RCC 7860 (cell line): ENCODE measurements at regions not wholly inside any gene's neighbourhood (a gene's known extent, or its start where the extent isn't known, plus 50 kb on each side); places are given as distances from the start of the nearest gene placed in this dataset.
A peak's percentile ranks its signal among the peaks of the same experiment; 100 is the strongest.

Source experiments
- DNase-seq: peaks from one replicate; pipeline ENCODE4 v3.0.0-alpha.2; 2015; ENCODE audit warnings: low spot score
- FAIRE-seq: peaks from 2 replicates; lab custom pipeline; 2012; peaks lifted over from hg19 to GRCh38; lab: Jason Lieb, UNC

DNA sequence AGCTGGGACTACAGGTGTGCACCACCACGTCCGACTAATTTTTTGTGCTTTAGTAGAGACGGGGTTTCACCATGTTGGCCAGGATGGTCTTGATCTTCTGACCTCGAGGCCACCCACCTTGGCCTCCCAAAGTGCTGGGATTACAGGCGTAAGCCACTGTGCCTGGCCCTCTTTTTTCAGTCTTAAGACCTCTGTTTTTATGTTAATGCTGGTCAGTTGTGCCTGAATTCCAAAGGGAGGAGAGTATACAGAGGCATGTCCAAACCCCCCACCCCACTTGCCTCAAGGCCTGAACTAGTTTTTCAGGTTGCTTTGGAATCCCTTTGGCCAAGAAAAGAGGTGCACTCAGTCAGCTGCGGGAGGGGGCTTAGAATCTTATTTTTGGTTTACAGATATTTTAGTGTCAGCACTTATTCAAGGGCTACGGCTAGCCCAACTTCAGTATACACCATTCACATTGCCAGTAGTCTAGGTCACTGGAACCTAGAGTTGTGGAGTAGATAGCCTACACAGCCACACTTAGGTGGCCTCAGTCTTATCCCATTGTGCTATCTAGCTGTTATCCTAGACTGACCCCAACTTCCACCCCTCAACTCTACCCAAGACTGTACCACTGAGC is 128.0 kb upstream of the TPM1 start:
- FAIRE-seq = no peak
- DNase-seq = no peak

DNA sequence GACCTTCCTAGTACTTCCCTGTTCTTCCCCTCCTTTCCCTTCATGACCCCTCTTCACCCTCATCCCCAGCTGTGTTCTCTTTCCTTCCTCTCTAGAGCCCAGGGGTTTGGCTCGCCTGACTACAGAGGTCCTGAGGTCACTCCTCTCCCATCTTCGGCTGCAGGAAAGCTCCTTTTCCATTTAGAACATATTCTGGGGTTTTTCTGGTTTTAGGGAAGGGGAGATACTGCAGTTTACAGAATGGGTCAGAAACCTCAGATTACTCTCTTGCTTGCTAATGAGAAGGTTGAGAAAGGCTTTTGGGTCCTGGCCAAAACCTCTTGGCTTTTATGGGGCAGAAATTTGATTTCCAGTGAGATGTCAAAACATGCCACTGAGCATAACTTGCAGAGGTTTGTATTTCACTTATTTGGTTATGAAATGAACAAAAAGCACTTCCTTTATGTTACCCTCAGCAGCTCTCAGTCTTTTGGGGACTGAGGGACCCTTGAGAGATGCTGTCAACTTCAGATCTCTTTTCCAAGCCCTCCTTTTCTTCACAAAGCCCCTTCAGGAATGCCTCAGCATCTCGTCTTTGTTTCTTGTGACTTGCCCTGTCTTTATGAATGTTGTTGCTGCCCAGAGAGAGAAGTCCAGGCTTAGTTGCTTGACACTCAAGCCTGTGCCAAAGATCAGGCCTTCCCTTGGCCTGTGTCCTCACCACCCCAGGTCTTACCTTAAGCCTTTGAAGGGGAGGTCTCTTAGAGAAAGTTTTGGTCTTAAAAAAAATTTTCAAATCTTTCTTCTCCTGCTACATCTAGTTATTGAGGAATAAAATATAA is 121.7 kb upstream of the TPM1 start:
- FAIRE-seq (no peak), DNase-seq (no peak)

GRCh38 chr15:62922514-62922913 is 120.0 kb upstream of the TPM1 start:
- no peak for FAIRE-seq

GRCh38 chr15:62925875-62926274 is 116.7 kb upstream of the TPM1 start:
- FAIRE-seq (no peak), DNase-seq (no peak)

More at GRCh38 chr15:62922514-62922913, 120.0 kb upstream of the TPM1 start:
- no peak for DNase-seq

GRCh38 chr15:62927196-62927595 is 115.4 kb upstream of the TPM1 start:
- peak; percentile 73 for DNase-seq
- peak; percentile 86 for FAIRE-seq

- FAIRE-seq (no peak), DNase-seq (no peak)
Observed at GRCh38 chr15:62927836-62928235, 114.7 kb upstream of the TPM1 start.

DNA sequence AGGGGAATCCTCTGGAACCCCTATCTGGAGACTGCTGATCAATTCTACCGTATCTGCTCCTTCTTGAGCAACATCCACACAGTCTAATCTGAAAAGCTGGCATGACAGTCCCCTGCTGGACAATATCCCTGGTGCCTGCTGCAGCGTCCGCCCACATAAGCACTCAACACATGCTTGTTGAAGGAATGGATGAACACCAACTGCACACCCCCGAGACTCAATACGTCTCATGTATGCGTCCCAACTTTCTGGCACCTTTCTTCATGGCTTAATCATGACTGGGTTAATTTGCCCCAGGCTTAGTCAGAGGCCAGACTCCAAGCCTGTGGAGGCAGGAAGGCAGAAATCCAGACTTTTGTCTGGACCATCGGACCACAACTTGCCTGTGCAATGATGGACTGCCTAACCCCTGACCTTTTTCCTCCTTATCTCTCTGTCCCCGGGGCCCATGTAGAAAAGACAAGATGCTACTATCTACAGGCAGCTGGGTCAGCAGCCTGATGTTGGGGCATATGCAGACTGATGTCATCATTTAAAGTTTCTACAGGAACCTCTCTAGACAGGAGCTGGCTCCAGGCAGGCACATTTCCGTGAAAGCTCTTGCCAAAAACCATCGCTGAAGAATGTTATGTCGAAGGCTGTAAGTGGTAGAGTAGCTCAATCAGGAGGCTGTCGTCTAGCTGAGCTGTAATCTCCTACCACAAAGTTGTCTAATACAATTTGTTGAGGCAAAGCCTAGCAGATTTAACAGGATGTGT is 114.1 kb upstream of the TPM1 start:
- DNase-seq (peak; percentile 99), FAIRE-seq (peak; percentile 95)

DNA sequence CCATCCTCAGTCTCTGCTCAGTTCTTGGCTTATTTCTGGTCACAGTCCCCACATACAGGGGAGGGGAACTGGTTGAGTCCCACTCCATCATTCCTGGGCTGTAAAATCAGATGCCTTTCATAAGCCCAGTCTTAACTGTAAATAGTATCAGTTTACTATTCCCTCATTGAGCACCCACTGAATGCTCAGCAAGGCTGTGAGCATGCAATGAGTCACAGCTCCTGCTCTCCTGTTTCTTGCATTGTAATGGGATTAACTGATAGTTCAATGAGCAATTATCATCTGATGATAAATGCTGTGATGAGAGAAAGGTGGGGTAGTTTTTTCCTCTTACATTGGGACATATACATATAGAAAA is 113.6 kb upstream of the TPM1 start:
- DNase-seq (peak; percentile 83), FAIRE-seq (no peak)

DNA sequence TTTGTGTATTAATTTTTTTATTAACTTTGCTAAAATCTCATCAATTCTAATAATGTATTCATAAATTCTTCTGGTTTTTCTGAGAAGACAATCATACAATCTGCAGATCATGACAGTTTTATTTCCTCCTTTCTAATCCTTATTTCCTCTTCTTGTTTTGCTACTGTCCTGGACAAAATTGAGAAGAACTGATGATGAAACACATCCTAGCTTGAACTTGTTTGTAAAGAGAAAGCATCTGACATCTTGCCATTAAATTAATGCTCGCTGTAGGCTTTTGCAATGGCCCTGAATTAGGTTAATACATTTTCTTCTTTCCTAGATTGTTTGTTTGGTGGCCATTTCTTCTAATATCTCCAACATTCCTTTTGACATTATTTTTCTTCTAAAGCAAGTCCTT is 110.9 kb upstream of the TPM1 start:
- FAIRE-seq (no peak), DNase-seq (no peak)

DNA sequence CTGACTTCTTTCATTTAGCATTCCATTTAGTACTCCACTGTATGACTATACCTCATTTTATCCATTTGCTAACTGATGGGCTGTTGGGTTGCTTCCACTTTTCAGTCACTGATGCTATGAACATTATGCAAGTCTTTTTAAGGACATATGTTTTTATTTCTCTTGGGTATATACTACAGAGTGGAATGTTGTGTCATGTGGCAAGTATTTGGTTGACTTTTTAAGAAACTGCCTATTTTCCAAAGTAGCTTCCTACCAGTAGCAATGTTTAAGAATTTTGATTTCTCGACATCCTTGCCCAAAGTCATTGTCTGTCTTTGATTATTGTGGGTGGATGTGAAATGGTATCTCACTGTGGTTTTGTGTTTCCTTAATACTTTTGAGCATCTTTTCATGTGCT is 110.1 kb upstream of the TPM1 start:
- no peak for FAIRE-seq
- peak; percentile 9 for DNase-seq

GRCh38 chr15:62933386-62933785 is 109.2 kb upstream of the TPM1 start:
- DNase-seq = peak; percentile 75
- FAIRE-seq = peak; percentile 58

DNA sequence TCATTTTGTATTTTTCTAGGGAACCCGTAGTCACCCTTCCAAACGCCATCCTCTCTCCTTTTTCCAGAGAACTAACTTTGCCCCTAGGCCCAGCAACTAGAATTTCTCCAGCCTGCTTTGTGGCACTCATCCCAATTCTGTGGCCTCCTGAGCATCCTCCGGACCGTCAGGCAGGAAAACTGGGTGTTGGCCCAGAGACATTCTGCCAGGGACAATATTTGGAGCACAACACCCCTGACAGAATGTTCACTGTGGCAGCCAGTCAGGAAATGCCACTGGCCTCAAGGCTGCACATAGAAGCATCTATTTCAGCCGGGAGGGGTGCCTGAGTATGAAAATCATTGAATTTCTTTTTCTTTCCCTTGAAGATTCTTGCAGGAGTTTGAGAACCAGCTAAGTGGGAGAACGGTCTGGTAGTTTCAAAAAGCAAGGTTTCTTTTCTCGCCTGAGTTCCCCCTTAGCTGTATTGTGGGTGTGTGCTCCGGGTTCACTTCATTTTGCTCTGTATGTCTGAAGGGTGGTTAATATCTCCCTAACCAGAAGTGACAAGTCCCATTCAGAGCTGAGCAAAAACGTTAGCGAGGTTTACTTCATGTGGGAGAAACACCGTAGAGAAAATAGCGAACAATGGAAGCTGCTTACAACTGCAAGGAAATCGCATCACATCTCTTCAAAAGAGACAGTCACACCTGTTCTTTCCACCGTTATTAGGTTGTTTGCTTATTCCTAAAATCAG is 108.1 kb upstream of the TPM1 start:
- DNase-seq (no peak), FAIRE-seq (no peak)

DNA sequence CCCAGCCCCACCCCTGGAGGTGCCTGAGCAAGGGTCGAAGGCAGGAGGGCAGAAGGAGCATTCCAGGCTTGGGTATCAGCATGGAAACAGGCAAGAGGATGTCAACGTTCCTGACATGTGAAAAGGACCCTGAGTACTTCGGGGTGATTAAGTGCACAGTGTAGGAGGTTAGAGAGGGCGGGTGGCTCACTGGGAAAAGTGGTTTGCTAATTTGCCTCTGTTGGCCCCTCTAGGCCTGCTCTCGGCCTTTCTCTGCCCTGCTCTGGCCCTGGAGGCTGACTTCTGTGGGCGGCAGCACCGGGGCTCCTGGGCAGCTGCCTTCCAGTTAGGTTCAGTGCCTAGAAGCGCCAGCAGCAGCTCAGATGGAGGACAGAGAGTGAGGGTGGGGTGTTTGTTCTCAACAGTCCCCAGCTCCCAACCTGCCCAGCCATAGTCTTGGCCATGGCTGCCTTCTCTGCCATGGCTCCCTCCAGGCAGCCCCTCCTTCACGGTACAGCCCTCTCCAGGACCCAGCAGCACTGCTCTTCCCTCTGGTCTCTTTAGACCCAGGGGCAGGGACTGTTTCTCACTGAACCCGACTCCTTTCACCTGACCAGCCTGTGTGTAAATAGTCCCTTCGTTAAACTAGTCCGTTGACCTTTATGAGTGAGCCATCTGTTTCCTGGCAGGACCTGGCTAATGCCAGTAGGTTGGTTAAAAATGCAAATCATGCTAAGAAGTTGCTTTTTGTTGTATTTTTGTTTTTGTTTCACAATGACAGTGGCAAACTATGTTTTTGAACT is 107.1 kb upstream of the TPM1 start:
- no peak for FAIRE-seq
- no peak for DNase-seq

GRCh38 chr15:62938825-62939224 is 103.7 kb upstream of the TPM1 start:
- no peak for FAIRE-seq

GRCh38 chr15:62940093-62940754 is 102.3 kb upstream of the TPM1 start:
- no peak for FAIRE-seq
- DNase-seq = no peak

More at GRCh38 chr15:62938825-62939224, 103.7 kb upstream of the TPM1 start:
- no peak for DNase-seq

DNA sequence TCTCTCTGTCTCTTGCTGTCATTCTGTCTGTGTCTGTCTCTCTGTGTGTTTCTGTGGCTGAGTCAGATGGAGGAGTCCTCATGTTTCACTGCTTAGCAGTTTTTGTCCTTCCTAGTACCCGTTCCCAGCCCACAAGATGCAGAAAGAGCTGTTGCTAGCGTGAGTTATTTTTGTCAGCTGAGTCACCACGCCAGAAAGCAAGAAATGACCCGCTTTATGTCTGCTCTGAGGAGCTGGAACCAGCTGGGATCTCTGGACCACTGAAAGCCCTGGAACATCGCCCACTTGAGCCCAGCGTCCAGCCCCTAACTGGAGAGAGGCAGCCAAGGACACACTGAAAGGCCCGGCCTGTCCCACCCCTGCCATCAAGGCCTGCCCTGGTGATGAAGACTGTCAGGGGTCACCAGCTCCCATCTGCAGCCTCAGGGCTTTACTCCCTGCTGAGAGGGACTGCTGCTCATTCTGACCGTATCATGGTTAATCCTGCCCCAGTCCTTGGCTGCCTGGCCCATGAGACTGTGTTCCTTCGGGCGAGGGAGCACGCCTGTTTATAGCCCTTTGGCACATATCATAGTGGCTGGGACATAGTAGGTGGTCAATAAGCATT is 101.7 kb upstream of the TPM1 start:
- peak; percentile 97 for FAIRE-seq
- DNase-seq = peak; percentile 97

DNA sequence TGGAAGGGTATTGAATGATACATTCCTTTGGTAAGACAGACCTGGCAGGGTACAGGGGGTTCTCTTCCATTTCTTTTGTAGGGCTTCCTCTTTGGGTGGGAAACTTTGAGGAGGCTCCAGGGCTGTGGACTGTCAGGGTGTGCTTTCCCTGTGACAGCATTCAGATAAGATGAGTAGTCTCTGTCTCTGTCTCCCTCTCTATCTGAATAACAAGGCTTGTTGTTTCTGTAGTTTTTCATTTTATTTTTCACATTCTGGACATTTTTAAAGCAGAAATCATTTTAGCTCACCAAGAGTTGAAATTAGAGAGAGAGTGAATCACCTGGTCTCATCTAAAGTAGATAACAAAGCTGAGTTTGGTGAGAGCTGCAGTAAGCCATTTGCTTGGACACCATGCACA is 100.8 kb upstream of the TPM1 start:
- FAIRE-seq = no peak

DNA sequence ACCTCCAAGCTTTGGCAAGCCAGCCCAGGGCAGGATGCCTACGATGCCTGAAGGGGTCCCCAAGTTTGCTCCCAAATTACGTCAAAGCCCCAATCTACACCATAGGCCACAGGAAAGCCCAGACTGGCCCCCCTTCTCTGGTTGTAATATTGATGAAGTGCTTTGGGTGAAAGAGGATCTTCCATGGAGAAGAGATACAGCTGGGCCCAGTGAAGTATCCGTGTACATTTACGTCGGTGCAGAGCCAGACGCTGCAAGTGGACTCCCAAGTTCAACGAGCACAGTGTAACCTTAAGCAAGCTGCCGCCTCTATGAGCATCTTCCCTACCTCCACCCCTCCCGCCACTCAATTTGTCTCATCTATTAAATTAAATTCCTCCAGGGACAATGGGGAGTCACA is 100.1 kb upstream of the TPM1 start:
- no peak for DNase-seq
- FAIRE-seq = no peak

More for the DNA sequence above, 100.8 kb upstream of the TPM1 start:
- DNase-seq = peak; percentile 7

DNA sequence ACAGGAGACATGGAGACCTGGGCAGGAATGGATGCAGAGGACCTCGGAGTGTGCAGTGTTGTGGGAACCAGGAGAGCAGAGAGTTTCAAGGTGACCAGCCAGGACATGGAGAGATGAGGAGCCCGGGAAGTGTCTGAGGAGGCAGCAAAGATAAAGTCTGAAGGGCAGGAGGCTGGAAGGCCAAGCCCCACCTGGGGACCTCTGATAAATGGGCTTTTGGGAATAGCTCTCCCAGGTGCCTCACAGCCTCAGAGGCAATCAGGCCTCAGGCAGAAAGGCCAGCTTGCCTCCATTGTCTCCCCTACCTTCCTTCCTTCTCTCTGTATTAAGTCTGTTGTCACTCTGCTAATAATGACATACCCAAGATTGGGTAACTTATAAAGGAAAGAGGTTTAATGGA is 97.5 kb upstream of the TPM1 start:
- no peak for FAIRE-seq
- no peak for DNase-seq
